Neural cell (in vitro differentiated cells): ENCODE measurements at regions not wholly inside any gene's neighbourhood (a gene's known extent, or its start where the extent isn't known, plus 50 kb on each side); places are given as distances from the start of the nearest gene placed in this dataset.

Experiments
- H2AFZ ChIP-seq: fragments of 200-600, 300-800 bp; sonication (generic), shearing (Covaris generic); 2 replicates; pipeline ENCODE4 v1.6.0; 2014; ENCODE audit warnings: low read depth, mild to moderate bottlenecking, antibody characterized with exemption, low read length, moderate library complexity
- H3F3A ChIP-seq: fragments of 200-600 bp; shearing (Covaris generic); 2 replicates; pipeline ENCODE4 v1.6.1; 2016; ENCODE audit warnings: mild to moderate bottlenecking, moderate library complexity, mixed read lengths, antibody characterized with exemption, low read length; ENCODE audit not compliant: insufficient read depth, poor library complexity, severe bottlenecking
- H3K27ac ChIP-seq: fragments of 200-600, 300-800 bp; sonication (generic), shearing (Covaris generic); 2 replicates; pipeline ENCODE4 v1.5.1; 2014; ENCODE audit warnings: mild to moderate bottlenecking, low read length, moderate library complexity
- H3K27me3 ChIP-seq: fragments of 300-800, 200-600 bp; sonication (generic), shearing (Covaris generic); 2 replicates; pipeline ENCODE4 v1.6.0; 2014; ENCODE audit warnings: mild to moderate bottlenecking, low read depth, low read length, moderate library complexity; ENCODE audit not compliant: insufficient read depth
- H3K36me3 ChIP-seq: fragments of 300-800, 200-600 bp; sonication (generic), shearing (Covaris generic); 2 replicates; pipeline ENCODE4 v1.5.1; 2014; ENCODE audit warnings: mild to moderate bottlenecking, antibody characterized with exemption, low read length, moderate library complexity; ENCODE audit not compliant: insufficient read depth
- H3K4me2 ChIP-seq: fragments of 300-800, 200-600 bp; sonication (generic), shearing (Covaris generic); 2 replicates; pipeline ENCODE4 v1.6.0; 2014; ENCODE audit warnings: mild to moderate bottlenecking, low read length
- H3K4me3 ChIP-seq: fragments of 300-800, 200-600 bp; sonication (generic), shearing (Covaris generic); 2 replicates; pipeline ENCODE4 v1.5.1; 2014; ENCODE audit warnings: mild to moderate bottlenecking, low read length, moderate library complexity
- H3K79me2 ChIP-seq: fragments of 200-600 bp; shearing (Covaris generic); replicated peaks from 2 replicates; pipeline ENCODE4 v1.6.0; 2014; ENCODE audit warnings: mild to moderate bottlenecking, low read length, moderate library complexity; ENCODE audit not compliant: insufficient read depth
- H3K9ac ChIP-seq: fragments of 300-800, 200-600 bp; sonication (generic), shearing (Covaris generic); 2 replicates; pipeline ENCODE4 v1.6.1; 2016; ENCODE audit warnings: mild to moderate bottlenecking, low read length, mixed read lengths
- H3K9me2 ChIP-seq: fragments of 200-600 bp; shearing (Covaris generic); 2 replicates; pipeline ENCODE4 v1.6.1; 2016; ENCODE audit warnings: mild to moderate bottlenecking, low read length, mixed read lengths; ENCODE audit not compliant: insufficient read depth
- H3K9me3 ChIP-seq: fragments of 200-600, 300-800 bp; sonication (generic), shearing (Covaris generic); 2 replicates; pipeline ENCODE4 v1.6.1; 2016; ENCODE audit warnings: mild to moderate bottlenecking, mixed run types, low read length, moderate library complexity, mixed read lengths
- H4K20me1 ChIP-seq: fragments of 200-600 bp; shearing (Covaris generic); 2 replicates; pipeline ENCODE4 v1.6.1; 2016; ENCODE audit warnings: mild to moderate bottlenecking, mixed run types; ENCODE audit not compliant: insufficient read depth
- EP300 ChIP-seq: fragments of 450-650 bp; conservative IDR thresholded peaks from 2 replicates; pipeline ENCODE4 v1.6.1; 2014; ENCODE audit warnings: antibody characterized with exemption, mild to moderate bottlenecking, moderate library complexity; ENCODE audit not compliant: poor library complexity, severe bottlenecking
- EZH2 ChIP-seq: fragments of 200-600, 300-800 bp; shearing (Covaris generic), sonication (generic); IDR thresholded peaks from 2 replicates; pipeline ENCODE4 v1.6.1; 2014; ENCODE audit warnings: antibody characterized with exemption, low read length, borderline replicate concordance, mild to moderate bottlenecking; ENCODE audit not compliant: insufficient read depth, poor library complexity, severe bottlenecking
- MXI1 ChIP-seq: fragments of 450-650 bp; conservative IDR thresholded peaks from 2 replicates; pipeline ENCODE4 v1.6.1; 2014; ENCODE audit warnings: antibody characterized with exemption, mild to moderate bottlenecking; ENCODE audit not compliant: poor library complexity, severe bottlenecking
- POLR2AphosphoS5 ChIP-seq: IDR thresholded peaks from 2 replicates; pipeline ENCODE4 v1.6.1; 2012
- RAD21 ChIP-seq: fragments of 450-650 bp; conservative IDR thresholded peaks from 2 replicates; pipeline ENCODE4 v1.6.1; 2014; ENCODE audit warnings: antibody characterized with exemption, mild to moderate bottlenecking, moderate library complexity
- SMC3 ChIP-seq: fragments of 450-650 bp; conservative IDR thresholded peaks from 2 replicates; pipeline ENCODE4 v1.6.1; 2014; ENCODE audit warnings: antibody characterized with exemption, mild to moderate bottlenecking, moderate library complexity; ENCODE audit not compliant: poor library complexity
- TAF1 ChIP-seq: IDR thresholded peaks from 2 replicates; pipeline ENCODE4 v1.6.1; 2012; ENCODE audit warnings: low read depth
- TF ChIP-seq, protein P1 (sequence below): fragments of 450-650 bp; IDR thresholded peaks from 2 replicates; pipeline ENCODE4 v1.5.1; 2014; ENCODE audit warnings: antibody characterized with exemption, mild to moderate bottlenecking, moderate library complexity; ENCODE audit not compliant: poor library complexity, severe bottlenecking
- TF ChIP-seq, protein P2 (sequence below): IDR thresholded peaks from 2 replicates; pipeline ENCODE4 v1.6.1; 2012; ENCODE audit warnings: borderline replicate concordance

DNA sequence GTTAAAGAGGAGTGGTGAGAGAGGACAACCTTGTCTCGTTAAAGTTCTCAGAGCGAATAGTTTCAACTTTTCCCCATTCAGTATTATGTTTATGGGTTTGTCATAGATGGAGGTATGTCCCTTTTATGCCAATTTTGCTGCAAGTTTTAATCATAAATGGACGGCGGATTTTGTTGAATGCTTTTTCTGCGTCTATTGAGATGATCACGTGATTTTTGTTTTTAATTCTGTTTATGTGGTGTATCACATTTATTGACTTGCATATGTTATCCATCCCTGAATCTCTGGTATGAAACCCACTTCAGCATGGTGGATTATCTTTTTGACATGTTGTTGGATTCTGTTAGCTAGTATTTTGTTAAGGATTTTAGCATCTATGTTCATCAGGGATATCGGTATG, 1123.8 kb upstream of the KLHL29 start:
- no peaks in the 10 kb centered on the region for H4K20me1 ChIP-seq
- no peaks in the 10 kb centered on the region for H3K27me3 ChIP-seq
- H3K36me3 ChIP-seq = no peaks in the 10 kb centered on the region
- TF ChIP-seq EP300 = no peak
- TF ChIP-seq, protein P1, sequence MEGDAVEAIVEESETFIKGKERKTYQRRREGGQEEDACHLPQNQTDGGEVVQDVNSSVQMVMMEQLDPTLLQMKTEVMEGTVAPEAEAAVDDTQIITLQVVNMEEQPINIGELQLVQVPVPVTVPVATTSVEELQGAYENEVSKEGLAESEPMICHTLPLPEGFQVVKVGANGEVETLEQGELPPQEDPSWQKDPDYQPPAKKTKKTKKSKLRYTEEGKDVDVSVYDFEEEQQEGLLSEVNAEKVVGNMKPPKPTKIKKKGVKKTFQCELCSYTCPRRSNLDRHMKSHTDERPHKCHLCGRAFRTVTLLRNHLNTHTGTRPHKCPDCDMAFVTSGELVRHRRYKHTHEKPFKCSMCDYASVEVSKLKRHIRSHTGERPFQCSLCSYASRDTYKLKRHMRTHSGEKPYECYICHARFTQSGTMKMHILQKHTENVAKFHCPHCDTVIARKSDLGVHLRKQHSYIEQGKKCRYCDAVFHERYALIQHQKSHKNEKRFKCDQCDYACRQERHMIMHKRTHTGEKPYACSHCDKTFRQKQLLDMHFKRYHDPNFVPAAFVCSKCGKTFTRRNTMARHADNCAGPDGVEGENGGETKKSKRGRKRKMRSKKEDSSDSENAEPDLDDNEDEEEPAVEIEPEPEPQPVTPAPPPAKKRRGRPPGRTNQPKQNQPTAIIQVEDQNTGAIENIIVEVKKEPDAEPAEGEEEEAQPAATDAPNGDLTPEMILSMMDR = no peak
- TF ChIP-seq MXI1 = no peak
- TF ChIP-seq, protein P2, sequence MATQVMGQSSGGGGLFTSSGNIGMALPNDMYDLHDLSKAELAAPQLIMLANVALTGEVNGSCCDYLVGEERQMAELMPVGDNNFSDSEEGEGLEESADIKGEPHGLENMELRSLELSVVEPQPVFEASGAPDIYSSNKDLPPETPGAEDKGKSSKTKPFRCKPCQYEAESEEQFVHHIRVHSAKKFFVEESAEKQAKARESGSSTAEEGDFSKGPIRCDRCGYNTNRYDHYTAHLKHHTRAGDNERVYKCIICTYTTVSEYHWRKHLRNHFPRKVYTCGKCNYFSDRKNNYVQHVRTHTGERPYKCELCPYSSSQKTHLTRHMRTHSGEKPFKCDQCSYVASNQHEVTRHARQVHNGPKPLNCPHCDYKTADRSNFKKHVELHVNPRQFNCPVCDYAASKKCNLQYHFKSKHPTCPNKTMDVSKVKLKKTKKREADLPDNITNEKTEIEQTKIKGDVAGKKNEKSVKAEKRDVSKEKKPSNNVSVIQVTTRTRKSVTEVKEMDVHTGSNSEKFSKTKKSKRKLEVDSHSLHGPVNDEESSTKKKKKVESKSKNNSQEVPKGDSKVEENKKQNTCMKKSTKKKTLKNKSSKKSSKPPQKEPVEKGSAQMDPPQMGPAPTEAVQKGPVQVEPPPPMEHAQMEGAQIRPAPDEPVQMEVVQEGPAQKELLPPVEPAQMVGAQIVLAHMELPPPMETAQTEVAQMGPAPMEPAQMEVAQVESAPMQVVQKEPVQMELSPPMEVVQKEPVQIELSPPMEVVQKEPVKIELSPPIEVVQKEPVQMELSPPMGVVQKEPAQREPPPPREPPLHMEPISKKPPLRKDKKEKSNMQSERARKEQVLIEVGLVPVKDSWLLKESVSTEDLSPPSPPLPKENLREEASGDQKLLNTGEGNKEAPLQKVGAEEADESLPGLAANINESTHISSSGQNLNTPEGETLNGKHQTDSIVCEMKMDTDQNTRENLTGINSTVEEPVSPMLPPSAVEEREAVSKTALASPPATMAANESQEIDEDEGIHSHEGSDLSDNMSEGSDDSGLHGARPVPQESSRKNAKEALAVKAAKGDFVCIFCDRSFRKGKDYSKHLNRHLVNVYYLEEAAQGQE = no peak
- no peak for TF ChIP-seq RAD21
- TF ChIP-seq SMC3 = no peak
- no peak overlapping the region for H3K4me2 ChIP-seq
- no peaks in the 10 kb centered on the region for H3K79me2 ChIP-seq
- no peak overlapping the region for H3K27ac ChIP-seq
- no peaks in the 10 kb centered on the region for H3K9me3 ChIP-seq
- H3K9me2 ChIP-seq = no peaks in the 10 kb centered on the region
- H3K9ac ChIP-seq = no peak overlapping the region
- no peaks in the 10 kb centered on the region for H3F3A ChIP-seq
- H2AFZ ChIP-seq = no peak overlapping the region
- H3K4me3 ChIP-seq = no peak overlapping the region

DNA sequence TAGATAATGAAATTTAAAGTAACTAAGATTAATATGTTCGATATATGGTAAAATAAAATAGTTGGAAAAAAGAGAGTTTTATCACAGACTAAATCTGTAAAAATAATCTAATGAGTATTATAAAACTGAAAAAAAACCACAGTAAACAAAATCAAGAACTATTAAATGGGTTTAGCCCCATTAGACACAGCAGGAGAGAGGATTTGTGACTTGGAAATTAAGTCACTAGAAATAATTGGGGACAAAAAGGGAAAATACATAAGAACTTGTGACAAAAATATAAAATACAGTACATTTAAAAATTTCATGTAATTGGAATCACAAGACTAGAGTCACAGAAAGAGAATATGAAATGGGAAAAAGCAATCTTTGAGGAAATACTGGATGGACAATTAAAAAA, 1114.6 kb upstream of the KLHL29 start:
- Histone ChIP-seq H3K27me3 (no peaks in the 10 kb centered on the region), H3K4me2 (no peak overlapping the region), H3K36me3 (no peaks in the 10 kb centered on the region), H4K20me1 (no peaks in the 10 kb centered on the region), H3F3A (no peaks in the 10 kb centered on the region), H3K79me2 (no peaks in the 10 kb centered on the region), H3K9me3 (no peaks in the 10 kb centered on the region), H3K9me2 (no peaks in the 10 kb centered on the region), H3K4me3 (no peak overlapping the region), H2AFZ (no peak overlapping the region), H3K27ac (no peak overlapping the region), H3K9ac (no peak overlapping the region)
- TF ChIP-seq RAD21 (no peak), POLR2AphosphoS5 (no peak), SMC3 (no peak), TAF1 (no peak), MXI1 (no peak), EP300 (no peak), EZH2 (no peak)
- TF ChIP-seq, protein P2 = no peak
- TF ChIP-seq, protein P1 = no peak
